ENCODE measurements at regions not wholly inside any gene's neighbourhood (a gene's known extent, or its start where the extent isn't known, plus 50 kb on each side); places are given as distances from the start of the nearest gene placed in this dataset.
A peak's percentile ranks its signal among the peaks of the same experiment; 100 is the strongest.

DNA sequence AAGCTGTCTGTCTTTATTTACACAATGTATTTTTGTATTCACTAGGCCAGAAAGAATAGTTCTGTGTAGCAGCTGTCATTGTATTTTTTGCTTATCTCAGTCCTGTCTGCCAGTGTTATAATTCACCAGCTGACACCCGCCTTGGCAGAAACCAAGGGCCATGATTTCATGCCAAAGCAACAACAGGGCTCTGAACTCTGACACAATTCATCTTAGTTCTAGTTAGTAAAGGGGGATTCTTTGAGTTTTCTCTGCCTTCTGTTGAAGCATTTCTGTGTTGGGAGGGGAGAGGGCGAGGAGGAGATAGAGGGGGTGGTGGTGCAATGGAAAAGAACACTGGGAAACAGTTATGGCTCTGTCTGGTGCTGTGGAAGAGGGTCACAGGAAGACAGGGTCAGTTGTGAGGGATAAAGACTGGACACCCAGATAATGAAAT, 684.6 kb upstream of the MARCKS start:
- Histone ChIP-seq H3K9me3 (replicated peaks; ENCODE audit: control insufficient read depth, insufficient read depth, low read length) (no peaks in the 10 kb centered on the region), H3K9me1 (replicated peaks; ENCODE audit: control insufficient read depth, extremely low read depth, insufficient read depth, low read length) (no peaks in the 10 kb centered on the region), H3K27ac (ENCODE audit: insufficient read depth, low read depth, low read length) (no peak overlapping the region), H4K20me1 (replicated peaks; ENCODE audit: control insufficient read depth, extremely low read depth, insufficient read depth, low read length) (no peaks in the 10 kb centered on the region), H3K9ac (replicated peaks; ENCODE audit: extremely low read depth, insufficient read depth, low read length) (no peak overlapping the region), H2AFZ (ENCODE audit: low read depth, low read length) (peak overlapping the region; percentile 65), H3K4me3 (replicated peaks in 1 of 3; ENCODE audit: insufficient read depth in 1 of 3, low read depth in 1 of 3, low read length in 3 of 3) (no peak overlapping the region), H3K79me2 (ENCODE audit: control insufficient read depth, insufficient read depth, low read length) (no peaks in the 10 kb centered on the region), H3K36me3 (ENCODE audit: control insufficient read depth in 2 of 2, extremely low read depth in 1 of 2, insufficient read depth in 2 of 2, low read length in 2 of 2) (no peaks in the 10 kb centered on the region), H3K27me3 (ENCODE audit: control insufficient read depth in 2 of 2, insufficient read depth in 2 of 2, low read length in 2 of 2) (no peaks in the 10 kb centered on the region), H3K4me1 (ENCODE audit: control insufficient read depth, extremely low read depth, insufficient read depth, low read length) (peaks cover 6% of the 10 kb centered on the region), H3K4me2 (ENCODE audit: insufficient read depth, low read length) (no peak overlapping the region)
- DNase-seq (ENCODE audit: low read depth, low spot score) (peak; percentile 87), FAIRE-seq (no peak)
- CTCF ChIA-PET = interaction anchor here (0.7 to 1.4 kb wide), 2 partner anchors 11 to 686 kb away, joined by 3 read pairs; no protein-coding TSS in a partner anchor
- POLR2A ChIA-PET = no interaction called here
- no TSS peak for BruUV-seq (replicated peaks)
- dilution Hi-C loops (cut with MboI; ENCODE audit: extremely low pct_ligation_motif_present, low sequenced_read_pairs) = no loop called here
- intact Hi-C loops (cut with micrococcal nuclease) = no loop called here
- TF ChIP-seq, protein P1, sequence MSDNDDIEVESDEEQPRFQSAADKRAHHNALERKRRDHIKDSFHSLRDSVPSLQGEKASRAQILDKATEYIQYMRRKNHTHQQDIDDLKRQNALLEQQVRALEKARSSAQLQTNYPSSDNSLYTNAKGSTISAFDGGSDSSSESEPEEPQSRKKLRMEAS (IDR thresholded peaks at IDR 0.05; ENCODE audit: insufficient read depth, insufficient read length) = no peak
- no peak for TF ChIP-seq JUN (IDR thresholded peaks at IDR 0.05; ENCODE audit: borderline replicate concordance, insufficient read depth, insufficient read length, low read depth)
- no peak for TF ChIP-seq FOS (IDR thresholded peaks at IDR 0.05; ENCODE audit: borderline replicate concordance, insufficient read depth, low read length)

DNA sequence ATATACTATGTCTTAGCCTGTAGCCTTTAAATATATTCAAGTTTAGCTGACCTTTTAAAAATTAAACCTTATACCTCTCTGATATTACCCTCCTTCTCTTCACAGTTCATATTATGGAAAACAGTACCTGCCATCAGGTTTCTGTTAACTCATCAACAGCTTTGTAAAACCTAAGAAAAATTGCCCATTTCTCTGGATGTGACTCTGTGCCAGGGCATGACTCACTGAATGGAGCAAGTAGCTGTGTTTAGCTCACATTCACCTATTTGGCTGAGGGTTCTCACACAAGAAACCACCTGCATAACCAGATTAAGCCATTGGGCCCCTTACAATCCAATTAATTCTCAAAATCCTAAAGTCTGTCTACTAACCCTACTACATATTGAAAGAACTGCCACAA, 678.8 kb upstream of the MARCKS start:
- Histone ChIP-seq H3K4me2 (ENCODE audit: insufficient read depth, low read length) (no peak overlapping the region), H3K9ac (replicated peaks; ENCODE audit: extremely low read depth, insufficient read depth, low read length) (no peak overlapping the region), H3K9me1 (replicated peaks; ENCODE audit: control insufficient read depth, extremely low read depth, insufficient read depth, low read length) (no peaks in the 10 kb centered on the region), H2AFZ (ENCODE audit: low read depth, low read length) (no peak overlapping the region), H3K27ac (ENCODE audit: insufficient read depth, low read depth, low read length) (no peak overlapping the region), H3K27me3 (ENCODE audit: control insufficient read depth in 2 of 2, insufficient read depth in 2 of 2, low read length in 2 of 2) (no peaks in the 10 kb centered on the region), H3K79me2 (ENCODE audit: control insufficient read depth, insufficient read depth, low read length) (no peaks in the 10 kb centered on the region), H4K20me1 (replicated peaks; ENCODE audit: control insufficient read depth, extremely low read depth, insufficient read depth, low read length) (no peaks in the 10 kb centered on the region), H3K4me3 (replicated peaks in 1 of 3; ENCODE audit: insufficient read depth in 1 of 3, low read depth in 1 of 3, low read length in 3 of 3) (no peak overlapping the region), H3K9me3 (replicated peaks; ENCODE audit: control insufficient read depth, insufficient read depth, low read length) (no peaks in the 10 kb centered on the region), H3K4me1 (ENCODE audit: control insufficient read depth, extremely low read depth, insufficient read depth, low read length) (peaks cover 22% of the 10 kb centered on the region), H3K36me3 (ENCODE audit: control insufficient read depth in 2 of 2, extremely low read depth in 1 of 2, insufficient read depth in 2 of 2, low read length in 2 of 2) (no peaks in the 10 kb centered on the region)
- intact Hi-C loops (cut with micrococcal nuclease) (no loop called here), dilution Hi-C loops (cut with MboI; ENCODE audit: extremely low pct_ligation_motif_present, low sequenced_read_pairs) (no loop called here)
- no peak for TF ChIP-seq GATA2 (IDR thresholded peaks at IDR 0.05; ENCODE audit: insufficient read depth, insufficient read length, low read depth, low read length)
- peak; percentile 25 for TF ChIP-seq FOS (IDR thresholded peaks at IDR 0.05; ENCODE audit: borderline replicate concordance, insufficient read depth, low read length)
- DNase-seq (ENCODE audit: low read depth, low spot score) (peak; percentile 39), FAIRE-seq (no peak)
- BruUV-seq (replicated peaks) = no TSS peak
- ChIA-PET CTCF (interaction anchor here (1.0 kb wide), 1 partner anchor 701 kb away, joined by 3 read pairs; no protein-coding TSS in a partner anchor), POLR2A (no interaction called here)

All from endothelial cell of umbilical vein (primary cell).